ENCODE measurements at regions not wholly inside any gene's neighbourhood (a gene's known extent, or its start where the extent isn't known, plus 50 kb on each side); places are given as distances from the start of the nearest gene placed in this dataset.

DNA sequence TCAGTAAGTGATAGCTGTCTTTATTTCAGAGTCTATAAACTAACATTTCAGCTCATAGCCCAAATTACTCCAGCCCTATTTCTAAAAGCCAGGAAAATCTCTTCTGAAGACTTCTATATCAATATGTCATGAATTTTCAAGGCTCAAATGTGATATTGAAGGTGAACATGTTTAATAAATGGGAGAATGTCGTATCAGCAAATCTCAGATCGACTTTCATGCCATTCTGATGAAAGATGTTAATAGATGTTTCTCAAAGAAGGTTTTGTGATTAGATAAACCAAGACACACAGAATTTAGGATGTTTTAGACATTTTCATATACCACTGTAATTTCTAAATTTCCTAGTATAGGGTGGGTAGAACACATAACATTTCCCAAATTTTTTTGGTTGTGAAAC, 380.6 kb downstream of the ARL4A start (continued):
- TF ChIP-seq, protein P1, sequence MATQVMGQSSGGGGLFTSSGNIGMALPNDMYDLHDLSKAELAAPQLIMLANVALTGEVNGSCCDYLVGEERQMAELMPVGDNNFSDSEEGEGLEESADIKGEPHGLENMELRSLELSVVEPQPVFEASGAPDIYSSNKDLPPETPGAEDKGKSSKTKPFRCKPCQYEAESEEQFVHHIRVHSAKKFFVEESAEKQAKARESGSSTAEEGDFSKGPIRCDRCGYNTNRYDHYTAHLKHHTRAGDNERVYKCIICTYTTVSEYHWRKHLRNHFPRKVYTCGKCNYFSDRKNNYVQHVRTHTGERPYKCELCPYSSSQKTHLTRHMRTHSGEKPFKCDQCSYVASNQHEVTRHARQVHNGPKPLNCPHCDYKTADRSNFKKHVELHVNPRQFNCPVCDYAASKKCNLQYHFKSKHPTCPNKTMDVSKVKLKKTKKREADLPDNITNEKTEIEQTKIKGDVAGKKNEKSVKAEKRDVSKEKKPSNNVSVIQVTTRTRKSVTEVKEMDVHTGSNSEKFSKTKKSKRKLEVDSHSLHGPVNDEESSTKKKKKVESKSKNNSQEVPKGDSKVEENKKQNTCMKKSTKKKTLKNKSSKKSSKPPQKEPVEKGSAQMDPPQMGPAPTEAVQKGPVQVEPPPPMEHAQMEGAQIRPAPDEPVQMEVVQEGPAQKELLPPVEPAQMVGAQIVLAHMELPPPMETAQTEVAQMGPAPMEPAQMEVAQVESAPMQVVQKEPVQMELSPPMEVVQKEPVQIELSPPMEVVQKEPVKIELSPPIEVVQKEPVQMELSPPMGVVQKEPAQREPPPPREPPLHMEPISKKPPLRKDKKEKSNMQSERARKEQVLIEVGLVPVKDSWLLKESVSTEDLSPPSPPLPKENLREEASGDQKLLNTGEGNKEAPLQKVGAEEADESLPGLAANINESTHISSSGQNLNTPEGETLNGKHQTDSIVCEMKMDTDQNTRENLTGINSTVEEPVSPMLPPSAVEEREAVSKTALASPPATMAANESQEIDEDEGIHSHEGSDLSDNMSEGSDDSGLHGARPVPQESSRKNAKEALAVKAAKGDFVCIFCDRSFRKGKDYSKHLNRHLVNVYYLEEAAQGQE (IDR thresholded peaks at IDR 0.05; ENCODE audit: unreplicated experiment), result no peak
- no peak for TF ChIP-seq EZH2phosphoT487 (IDR thresholded peaks at IDR 0.05; ENCODE audit: unreplicated experiment)

DNA sequence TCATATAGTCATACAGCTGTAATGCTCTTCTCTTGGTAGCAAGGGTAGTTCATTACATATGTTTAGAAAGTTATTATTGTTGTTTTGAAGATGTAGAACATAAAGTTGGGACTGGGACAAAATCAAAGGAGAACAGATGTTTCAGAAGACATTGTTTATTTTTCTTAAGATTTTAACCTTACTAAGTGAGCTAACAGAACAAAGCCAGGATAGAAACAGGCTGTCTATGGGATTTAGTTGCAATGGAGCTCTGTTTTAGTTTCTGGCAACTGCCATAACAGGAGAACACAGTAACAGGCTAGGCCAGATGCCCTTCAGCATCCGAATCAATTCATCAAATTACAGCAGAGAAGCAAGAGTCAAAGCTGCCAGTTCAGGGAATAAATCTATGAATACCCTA, 382.4 kb downstream of the ARL4A start:
- Mint-ChIP-seq H3K27me3 (ENCODE audit: insufficient read depth, low read depth, poor library complexity) (no peaks in the 10 kb centered on the region), H3K9me3 (no peaks in the 10 kb centered on the region), H3K36me3 (ENCODE audit: low read depth) (no peaks in the 10 kb centered on the region), H3K27ac (no peak overlapping the region), H3K4me3 (no peak overlapping the region), H3K4me1 (no peaks in the 10 kb centered on the region; the same call in 2 of the 3 replicates)
- Histone ChIP-seq H3K27me3 (ENCODE audit: insufficient read depth) (no peaks in the 10 kb centered on the region), H3K27ac (ENCODE audit: low read depth) (no peak overlapping the region), H2AFZ (no peak overlapping the region), H3K4me2 (no peak overlapping the region), H4K20me1 (replicated peaks; ENCODE audit: insufficient read depth) (no peaks in the 10 kb centered on the region), H3K36me3 (ENCODE audit: insufficient read depth) (no peaks in the 10 kb centered on the region), H3K79me2 (replicated peaks; ENCODE audit: insufficient read depth) (no peaks in the 10 kb centered on the region), H3K9me2 (ENCODE audit: insufficient read depth) (no peaks in the 10 kb centered on the region), H3F3A (replicated peaks; ENCODE audit: low read depth) (no peaks in the 10 kb centered on the region), H3K4me1 (ENCODE audit: insufficient read depth) (no peaks in the 10 kb centered on the region), H3K4me3 (no peak overlapping the region)
- TF ChIP-seq, protein P2, sequence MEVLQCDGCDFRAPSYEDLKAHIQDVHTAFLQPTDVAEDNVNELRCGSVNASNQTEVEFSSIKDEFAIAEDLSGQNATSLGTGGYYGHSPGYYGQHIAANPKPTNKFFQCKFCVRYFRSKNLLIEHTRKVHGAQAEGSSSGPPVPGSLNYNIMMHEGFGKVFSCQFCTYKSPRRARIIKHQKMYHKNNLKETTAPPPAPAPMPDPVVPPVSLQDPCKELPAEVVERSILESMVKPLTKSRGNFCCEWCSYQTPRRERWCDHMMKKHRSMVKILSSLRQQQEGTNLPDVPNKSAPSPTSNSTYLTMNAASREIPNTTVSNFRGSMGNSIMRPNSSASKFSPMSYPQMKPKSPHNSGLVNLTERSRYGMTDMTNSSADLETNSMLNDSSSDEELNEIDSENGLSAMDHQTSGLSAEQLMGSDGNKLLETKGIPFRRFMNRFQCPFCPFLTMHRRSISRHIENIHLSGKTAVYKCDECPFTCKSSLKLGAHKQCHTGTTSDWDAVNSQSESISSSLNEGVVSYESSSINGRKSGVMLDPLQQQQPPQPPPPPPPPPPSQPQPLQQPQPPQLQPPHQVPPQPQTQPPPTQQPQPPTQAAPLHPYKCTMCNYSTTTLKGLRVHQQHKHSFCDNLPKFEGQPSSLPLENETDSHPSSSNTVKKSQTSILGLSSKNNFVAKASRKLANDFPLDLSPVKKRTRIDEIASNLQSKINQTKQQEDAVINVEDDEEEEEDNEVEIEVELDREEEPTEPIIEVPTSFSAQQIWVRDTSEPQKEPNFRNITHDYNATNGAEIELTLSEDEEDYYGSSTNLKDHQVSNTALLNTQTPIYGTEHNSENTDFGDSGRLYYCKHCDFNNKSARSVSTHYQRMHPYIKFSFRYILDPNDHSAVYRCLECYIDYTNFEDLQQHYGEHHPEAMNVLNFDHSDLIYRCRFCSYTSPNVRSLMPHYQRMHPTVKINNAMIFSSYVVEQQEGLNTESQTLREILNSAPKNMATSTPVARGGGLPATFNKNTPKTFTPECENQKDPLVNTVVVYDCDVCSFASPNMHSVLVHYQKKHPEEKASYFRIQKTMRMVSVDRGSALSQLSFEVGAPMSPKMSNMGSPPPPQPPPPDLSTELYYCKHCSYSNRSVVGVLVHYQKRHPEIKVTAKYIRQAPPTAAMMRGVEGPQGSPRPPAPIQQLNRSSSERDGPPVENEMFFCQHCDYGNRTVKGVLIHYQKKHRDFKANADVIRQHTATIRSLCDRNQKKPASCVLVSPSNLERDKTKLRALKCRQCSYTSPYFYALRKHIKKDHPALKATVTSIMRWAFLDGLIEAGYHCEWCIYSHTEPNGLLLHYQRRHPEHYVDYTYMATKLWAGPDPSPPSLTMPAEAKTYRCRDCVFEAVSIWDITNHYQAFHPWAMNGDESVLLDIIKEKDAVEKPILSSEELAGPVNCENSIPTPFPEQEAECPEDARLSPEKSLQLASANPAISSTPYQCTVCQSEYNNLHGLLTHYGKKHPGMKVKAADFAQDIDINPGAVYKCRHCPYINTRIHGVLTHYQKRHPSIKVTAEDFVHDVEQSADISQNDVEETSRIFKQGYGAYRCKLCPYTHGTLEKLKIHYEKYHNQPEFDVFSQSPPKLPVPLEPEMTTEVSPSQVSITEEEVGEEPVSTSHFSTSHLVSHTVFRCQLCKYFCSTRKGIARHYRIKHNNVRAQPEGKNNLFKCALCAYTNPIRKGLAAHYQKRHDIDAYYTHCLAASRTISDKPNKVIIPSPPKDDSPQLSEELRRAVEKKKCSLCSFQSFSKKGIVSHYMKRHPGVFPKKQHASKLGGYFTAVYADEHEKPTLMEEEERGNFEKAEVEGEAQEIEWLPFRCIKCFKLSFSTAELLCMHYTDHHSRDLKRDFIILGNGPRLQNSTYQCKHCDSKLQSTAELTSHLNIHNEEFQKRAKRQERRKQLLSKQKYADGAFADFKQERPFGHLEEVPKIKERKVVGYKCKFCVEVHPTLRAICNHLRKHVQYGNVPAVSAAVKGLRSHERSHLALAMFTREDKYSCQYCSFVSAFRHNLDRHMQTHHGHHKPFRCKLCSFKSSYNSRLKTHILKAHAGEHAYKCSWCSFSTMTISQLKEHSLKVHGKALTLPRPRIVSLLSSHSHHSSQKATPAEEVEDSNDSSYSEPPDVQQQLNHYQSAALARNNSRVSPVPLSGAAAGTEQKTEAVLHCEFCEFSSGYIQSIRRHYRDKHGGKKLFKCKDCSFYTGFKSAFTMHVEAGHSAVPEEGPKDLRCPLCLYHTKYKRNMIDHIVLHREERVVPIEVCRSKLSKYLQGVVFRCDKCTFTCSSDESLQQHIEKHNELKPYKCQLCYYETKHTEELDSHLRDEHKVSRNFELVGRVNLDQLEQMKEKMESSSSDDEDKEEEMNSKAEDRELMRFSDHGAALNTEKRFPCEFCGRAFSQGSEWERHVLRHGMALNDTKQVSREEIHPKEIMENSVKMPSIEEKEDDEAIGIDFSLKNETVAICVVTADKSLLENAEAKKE (CRISPR knock-in tag; IDR thresholded peaks at IDR 0.05), result no peak
- TF ChIP-seq, protein P1 (IDR thresholded peaks at IDR 0.05; ENCODE audit: unreplicated experiment), result no peak
- no peak for TF ChIP-seq ZNF331 (CRISPR knock-in tag; IDR thresholded peaks at IDR 0.05; ENCODE audit: low read depth)
- ATAC-seq (no peak), DNase-seq (ENCODE audit: low spot score) (no peak)

Data from GM23338 (cell line).